Pulmonary artery endothelial cell (primary cell): ENCODE measurements at regions not wholly inside any gene's neighbourhood (a gene's known extent, or its start where the extent isn't known, plus 50 kb on each side); places are given as distances from the start of the nearest gene placed in this dataset.
"Not testable (repeated sequence)": the region's sequence is repeated elsewhere in the genome, so short reads cannot be mapped to it uniquely, and the experiment has no call there.

Experiments used
- DNase-seq: peaks from one replicate; pipeline ENCODE4 v3.0.0-alpha.2; 2011; ENCODE audit warnings: low read depth, low spot score

DNA sequence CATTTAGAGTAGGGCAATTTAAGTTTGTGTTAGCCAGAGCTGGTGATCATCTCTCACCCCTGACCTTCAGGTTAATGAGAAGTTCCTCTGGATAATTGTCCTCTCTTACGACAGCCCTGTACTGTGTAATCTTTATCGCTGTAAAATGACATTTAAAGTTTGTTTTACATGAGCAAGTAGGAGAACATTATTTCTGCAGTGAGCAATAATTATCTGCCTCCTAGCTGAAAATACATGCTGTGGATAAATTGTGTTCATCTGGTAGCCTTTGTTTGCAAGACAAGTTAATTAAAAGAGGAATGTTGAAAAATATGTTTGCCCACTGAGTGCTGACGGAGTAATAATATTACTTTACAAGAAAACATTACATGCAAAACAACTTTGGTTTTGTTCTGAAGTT lies 1083.8 kb upstream of the NUDT12 start:
- no peak for DNase-seq

DNA sequence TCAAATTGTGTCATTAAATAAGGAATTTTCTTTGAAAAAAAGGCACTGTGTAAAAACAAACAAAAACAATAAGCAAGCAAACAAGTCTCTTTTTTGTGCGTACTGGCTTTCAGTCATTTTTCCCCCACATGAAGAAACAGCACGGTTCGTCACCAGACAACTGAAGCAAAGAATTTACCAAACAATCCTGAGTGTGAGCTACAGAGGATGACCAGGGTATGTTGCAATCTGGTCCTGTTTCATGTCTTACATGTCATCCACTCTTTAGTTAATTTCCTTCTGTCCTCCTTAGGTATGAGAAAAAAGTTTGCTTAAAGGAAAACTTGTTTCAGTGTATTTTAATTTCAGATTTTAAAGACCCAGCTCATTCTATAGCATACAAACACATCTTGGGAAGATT lies 1080.7 kb upstream of the NUDT12 start:
- DNase-seq = no peak

DNA sequence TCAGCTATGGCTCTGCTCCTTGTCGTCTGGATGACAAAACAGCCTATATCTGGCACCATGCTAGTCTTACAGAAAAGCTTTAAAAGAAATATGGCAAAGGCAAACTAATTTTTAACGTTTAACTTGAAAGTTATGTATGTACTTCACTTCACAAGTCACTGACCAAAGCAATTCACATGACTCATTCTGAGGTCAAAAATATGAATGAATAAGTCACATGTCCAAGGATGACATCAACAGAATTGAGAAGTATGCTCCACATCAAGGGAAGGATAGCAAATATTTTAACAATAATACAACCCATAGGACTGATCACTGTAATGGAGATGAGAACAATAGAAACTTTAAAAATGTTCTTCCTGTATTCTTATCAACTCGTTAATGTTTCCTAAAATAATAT lies 1072.6 kb upstream of the NUDT12 start:
- DNase-seq = no peak

DNA sequence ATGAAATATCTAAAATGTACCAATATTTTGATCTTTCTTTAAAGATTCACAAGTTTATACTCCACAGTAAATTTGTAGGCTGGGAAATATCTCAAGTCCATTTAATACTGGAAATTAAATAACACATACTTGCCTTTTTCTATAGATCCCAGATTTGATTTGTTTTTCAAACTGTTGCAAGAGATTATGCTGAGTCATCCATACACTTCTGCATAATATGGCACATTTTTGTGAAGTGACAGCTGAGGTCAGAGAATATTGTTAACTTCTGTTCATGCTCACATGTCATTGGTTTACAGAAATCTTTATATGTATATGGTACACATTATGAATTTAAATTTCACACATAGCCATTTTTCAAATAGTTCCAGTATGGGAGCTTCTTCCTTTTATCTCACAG lies 1066.3 kb upstream of the NUDT12 start:
- DNase-seq = no peak

DNA sequence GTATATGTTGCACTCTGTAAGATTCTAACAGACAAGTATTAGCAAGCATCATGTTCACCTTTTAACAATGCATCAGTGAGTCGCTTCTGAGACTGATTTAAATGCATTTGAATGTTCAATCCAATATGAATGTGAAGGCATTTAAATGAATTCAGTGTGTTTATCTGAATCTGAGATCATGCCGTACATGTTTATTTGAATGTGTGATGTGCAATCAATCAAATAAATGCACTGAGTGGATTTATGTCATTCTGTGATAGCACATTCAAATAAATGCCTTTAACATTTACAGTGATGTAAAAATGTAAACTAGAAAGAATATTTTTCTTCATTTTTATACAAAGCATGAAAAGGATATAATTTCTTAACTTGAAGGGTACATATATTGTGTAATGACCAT lies 1063.5 kb upstream of the NUDT12 start:
- DNase-seq = no peak

DNA sequence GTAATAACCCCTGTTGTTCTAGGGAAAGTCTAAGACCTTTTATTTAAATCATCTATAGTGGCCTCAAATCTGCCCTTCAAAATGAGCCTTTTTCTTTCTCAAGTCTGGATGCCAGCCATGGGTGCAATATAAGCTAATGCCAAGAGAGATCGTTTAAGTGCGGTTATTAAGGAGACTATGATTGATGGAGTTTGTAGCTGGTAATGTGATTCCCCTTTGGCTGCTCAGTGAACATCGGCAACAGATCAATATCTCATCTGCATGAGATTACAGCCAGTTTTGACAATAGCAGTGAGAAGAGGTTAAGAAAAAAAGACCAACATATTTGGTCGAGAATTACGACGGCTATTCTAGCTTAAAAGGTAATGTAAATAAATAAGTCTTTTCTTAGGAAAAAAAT lies 1049.4 kb upstream of the NUDT12 start:
- no peak for DNase-seq

DNA sequence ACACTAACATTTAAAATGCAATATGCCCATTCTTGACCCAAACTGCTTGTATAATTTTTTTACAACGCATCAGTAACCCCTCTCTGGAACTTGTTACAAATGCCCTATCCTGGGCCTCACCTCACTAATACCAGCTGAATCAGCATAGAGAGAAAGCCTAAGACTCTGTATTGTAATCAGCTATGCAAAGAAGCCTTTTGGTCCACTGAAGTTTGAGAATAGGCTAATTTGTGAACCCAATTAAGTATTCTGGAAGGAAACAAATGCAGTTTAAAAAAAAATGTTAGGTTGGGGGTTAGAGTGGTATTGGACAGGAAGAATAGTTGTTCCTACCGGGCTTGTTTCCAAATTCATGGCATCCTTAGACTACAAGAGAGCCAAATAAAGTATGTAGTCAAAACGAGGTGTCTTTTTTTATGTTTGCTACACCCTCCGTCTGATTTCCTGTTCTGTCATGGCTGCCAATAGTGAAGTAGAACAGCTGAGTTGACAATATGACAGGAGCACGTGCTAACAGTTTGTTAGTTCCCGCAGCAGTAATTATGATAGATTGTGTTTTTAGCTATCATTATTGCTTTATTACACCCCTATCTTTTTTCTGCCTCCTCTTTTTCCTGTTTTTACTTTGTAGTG lies 1048.7 kb upstream of the NUDT12 start:
- no peak for DNase-seq

DNA sequence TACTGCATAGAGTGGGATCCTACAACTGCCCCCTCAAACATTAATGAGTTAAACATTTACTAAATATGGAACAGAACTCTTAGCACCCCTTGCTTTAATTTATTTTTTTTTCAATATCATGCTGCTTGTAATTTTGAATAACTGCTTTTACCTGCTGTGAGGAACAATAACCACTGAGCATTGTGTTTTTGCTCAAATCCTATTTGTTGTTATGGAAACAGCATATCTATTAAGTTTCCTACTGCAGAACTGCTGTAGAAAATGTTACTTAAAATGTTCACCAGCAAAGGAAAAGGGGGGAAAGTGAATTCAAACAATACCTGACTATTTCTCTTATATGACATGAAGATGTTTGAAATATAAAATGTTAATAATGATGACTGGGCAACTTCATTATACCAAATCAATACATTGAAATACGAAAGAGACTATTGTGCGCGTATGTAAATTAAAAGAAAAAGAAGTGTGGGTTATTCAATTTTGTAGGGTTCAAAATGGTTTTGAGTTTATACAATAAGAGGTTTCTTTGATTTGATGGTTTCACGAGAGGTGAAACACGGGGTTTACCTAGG lies 1043.8 kb upstream of the NUDT12 start:
- DNase-seq = no peak

DNA sequence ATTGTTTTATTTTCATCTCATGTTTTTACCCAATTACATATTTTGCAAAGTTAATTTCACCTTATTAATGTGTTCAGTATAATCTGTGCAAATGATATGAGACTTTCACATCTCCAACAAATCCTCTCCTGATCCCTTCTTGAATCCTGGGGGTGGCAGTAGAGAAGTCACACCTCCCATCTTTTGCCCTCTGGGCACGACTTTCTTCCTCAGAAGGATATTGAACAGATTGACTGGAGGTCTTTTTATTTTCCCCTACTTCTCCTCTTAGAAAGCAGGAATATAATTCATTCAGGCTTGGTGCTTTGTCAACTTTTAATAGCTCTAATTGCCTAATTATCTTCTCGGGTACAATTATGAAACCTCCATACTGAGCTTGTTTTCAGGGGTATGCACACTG lies 1037.1 kb upstream of the NUDT12 start:
- DNase-seq = no peak

DNA sequence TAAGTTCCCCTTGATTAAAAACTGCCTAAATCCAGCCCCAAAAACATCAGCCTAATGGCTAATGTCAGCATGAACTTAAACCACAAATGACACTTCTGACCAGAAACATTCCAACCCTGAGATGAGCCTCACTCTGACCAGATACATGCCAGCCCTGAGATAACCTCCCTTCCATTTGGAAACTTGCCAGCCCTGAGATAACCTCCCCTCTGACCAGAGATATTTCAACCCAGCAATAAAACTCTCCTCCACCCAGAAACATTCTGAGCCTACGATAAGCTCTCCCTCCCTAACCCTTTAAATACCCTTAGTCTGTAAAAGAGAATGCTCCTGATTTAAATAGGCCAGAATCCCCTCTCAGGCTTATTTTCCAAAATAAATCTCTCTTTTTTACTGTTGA lies 1035.7 kb upstream of the NUDT12 start:
- no peak for DNase-seq

DNA sequence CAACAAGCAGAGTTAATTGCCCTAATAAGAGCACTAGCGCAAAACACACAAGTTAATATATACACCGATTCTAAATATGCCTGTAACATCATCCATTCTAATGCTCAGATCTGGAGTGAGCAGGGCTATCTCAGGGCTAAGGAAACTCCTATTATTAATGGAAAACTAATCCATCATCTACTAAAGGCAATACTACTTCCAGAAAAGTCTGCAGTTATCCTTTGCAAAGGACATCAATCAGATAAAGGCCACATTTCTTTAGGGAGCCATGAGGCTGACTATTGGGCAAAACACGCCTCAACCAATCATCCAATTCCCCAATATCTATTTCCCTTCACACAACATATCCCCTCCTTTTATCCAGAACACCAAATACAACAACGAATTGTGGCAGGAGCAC lies 1032.3 kb upstream of the NUDT12 start:
- no peak for DNase-seq

DNA sequence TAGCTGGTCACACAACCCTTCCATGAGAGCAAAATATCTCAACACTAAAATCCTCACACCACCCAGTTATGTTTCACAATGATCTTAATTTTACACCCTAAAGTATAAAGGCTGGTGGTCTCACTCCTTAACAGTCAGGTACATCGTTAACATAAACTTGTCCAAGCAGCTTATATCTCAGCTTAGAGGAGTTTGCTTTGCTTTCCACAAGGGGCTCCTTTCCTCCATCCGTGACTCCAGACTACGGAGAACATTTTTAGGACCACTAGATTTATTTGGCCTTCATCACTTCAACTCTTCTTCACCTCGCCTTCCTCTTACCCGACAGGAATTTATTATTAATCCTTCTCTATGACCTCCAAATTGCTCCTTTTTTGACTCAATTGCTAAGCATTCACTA lies 1014.1 kb upstream of the NUDT12 start:
- no peak for DNase-seq

DNA sequence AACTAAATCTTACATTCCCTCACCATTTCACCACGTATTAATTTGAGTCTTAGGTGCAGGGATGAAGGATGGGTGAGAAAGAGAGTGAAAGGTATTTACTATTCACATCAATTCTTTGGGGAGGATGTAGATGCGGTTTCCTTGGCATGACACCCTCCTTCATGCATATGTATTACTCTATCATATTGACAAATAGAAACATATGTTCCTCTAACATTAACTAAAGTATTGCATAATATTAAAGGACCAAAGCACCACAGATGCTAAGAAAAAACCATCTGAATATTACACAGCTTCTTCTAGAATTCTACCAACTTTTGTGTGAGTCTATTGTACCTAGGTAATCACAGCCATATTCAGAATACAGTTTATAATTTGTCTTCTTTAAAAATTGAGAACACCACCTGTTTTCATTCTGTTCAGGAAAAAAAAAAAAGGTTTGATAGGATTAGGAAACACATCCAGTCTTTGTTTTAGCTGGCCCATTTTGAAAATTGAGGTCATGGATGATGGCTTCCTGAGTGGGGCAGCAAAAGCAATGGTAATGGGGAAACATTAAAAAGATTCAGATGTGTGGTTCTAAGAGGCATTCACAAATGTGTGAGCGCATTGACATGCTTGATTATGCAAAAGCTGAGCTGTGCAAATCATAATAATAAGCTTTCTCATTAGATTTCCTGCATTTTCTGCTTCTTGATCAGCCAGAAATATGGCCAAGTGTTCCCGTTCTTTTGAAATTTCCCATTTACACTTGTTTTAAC lies 1011.5 kb upstream of the NUDT12 start:
- no peak for DNase-seq

DNA sequence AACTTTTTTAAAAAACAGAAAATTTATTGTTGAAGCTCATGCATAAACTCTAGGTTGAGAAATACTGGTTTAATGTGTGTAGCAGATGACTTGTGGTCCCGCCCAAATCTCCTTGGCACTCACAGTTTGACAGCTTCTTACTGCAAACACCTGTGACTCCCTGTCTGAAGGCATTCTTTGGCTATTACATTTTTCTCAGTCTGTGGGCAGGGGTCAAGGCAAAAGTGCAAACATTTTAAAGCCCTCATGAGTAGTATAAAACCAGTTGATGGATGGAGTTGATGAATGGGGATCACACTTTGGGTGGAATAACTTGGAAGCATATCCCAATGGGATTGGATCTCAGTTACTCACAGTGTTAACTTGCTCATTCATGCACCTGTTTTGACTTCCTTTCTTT lies 1007.0 kb upstream of the NUDT12 start:
- DNase-seq = no peak

DNA sequence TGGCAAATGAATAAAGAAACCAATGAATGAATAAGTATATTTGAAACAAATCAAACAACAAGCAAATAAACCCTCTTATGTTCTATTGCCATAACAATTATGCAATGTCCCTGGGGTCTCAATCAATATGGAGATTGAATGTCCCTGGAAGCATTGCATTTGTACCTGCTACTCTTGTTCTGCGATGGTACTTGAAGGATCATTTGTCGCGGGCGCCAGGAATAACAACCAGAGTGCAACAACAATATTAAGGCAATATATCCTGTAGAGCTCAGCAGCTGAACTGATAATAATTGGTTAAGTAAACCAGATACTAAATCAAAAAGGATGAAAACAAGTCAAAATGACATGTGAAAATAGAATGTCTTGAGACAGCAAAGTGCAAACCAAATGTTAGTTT lies 1001.9 kb upstream of the NUDT12 start:
- DNase-seq = no peak

DNA sequence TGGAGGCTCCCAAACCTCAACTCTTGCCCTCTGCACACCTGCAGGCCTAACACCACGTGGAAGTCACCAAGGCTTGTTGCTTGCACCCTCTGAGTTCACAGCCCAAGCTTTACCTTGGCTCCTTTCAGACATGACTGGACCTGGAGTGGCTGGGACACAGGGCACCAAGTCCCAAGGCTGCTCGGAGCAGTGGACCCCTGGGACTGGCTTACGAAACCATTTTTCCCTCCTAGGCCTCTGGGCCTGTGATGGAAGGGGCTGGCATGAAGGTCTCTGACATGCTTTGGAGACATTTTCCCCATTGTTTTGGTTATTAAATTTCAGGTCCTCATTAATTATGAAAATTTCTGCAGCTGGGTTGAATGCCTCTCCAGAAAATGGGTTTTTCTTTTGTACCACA lies 994.4 kb upstream of the NUDT12 start:
- no peak for DNase-seq

DNA sequence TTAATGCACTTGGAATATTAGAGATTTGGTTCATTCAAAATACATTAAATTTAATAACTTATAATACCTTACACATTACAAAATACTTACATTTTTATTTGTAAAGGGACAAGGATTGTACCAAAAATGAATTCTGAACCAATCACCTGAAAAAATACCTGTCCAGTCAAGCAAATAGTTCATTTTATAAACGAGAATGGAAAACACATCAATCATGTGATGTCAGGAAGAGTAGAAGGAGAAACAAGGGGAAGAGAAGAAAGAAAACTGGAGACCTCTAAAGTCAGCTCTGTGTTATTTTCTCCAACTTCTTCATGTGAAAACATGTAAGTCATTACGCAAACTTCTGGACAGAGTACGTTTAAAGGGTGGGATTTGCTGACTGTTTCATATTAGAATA lies 989.0 kb upstream of the NUDT12 start:
- DNase-seq = no peak

DNA sequence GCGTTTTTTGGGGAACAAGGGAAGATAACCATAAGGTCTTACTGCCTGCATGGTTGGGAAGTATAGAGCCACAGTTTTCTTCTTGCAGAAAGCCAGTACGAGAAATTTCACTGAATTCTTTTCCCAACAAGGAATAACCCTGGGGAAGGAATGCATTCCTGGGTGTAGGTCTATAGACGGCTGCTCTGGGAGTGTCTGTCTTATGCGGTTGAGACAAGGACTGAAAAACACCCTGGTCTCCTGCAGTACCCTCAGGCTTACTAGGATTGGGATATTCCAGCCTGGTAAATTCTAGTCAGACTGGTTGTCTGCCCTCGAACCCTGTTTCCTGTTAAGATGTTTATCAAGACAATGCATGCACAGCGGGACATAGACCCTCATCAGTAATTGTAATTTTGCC lies 984.3 kb upstream of the NUDT12 start:
- not testable (repeated sequence) for DNase-seq

DNA sequence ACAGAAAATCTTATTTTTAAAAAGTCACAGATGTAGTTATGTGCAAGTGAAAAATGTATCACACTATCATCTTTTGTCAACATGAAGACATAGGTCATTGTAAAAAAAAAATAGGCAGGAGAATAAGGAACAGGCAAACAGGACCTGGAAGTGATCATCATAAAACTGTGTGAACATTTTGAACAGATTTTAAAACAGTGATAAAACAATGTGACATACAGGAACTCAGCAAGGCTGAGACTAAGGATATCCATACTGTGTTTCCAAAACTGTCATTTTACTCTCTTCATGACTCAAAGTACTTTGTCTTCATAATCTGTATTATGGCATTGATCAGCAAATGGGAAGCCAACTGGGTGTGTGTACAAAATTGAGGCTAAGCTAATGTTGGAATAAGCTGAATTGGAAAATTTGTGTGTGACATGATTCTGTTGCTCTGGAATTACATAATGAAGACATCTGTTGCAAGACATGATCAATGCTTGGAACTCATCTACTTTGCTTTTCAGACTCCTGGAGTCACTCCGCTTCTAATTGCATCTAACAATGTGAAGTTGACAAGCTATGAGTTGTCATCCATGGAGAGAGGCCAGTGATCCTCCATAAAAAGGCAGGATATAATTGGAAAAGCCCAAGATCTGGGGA lies 978.7 kb upstream of the NUDT12 start:
- no peak for DNase-seq

DNA sequence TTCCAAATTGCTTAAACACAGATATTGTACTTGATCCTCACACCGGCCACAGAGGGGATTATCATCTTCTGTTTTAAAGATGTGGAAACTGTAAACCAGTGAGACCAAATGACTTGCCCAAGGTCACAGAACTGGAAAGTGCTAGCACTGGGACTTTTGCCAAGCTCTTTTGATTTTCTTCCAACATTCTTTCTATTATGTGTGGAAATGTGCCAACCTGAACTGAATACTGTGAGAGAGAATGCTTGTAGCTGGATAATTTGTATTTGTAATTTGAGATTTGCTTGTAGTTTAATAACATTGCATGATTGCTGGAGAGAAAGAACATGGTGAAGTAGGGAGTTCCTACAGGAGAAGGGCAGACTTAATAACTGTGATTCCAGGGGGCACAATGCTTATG lies 977.9 kb upstream of the NUDT12 start:
- DNase-seq = no peak

DNA sequence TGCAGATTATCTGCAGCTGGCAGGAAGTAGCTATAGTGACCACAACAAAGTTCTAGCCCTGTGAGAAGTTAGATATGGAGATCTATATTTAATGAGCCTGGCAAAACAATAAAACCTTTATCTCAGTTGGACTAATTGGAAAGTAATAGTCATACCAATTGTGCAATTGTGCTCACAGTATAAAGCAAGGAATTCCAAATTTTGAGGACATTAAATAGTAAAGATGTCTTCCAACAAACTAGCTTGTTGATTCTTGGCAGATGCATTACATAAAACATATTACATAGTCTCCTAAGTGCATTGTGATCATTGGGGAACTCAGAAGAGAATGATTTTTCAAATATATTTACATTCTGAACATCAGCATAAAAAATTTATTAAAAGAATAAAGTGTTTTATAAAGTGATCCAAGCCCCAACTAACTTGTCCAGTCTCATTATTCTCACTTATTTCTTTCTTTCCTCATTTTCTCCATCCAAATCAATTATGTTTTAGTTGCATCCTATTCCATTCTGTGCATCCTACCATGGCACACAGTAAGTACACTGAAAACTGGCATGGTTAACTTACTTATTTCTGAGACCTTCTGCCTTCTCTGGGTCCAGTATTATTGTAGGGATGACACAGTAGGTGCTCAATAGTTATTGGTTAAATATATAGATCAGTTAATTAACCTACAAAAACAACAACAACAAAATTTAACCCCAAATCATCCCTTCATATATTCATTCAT lies 977.2 kb upstream of the NUDT12 start:
- DNase-seq = no peak

DNA sequence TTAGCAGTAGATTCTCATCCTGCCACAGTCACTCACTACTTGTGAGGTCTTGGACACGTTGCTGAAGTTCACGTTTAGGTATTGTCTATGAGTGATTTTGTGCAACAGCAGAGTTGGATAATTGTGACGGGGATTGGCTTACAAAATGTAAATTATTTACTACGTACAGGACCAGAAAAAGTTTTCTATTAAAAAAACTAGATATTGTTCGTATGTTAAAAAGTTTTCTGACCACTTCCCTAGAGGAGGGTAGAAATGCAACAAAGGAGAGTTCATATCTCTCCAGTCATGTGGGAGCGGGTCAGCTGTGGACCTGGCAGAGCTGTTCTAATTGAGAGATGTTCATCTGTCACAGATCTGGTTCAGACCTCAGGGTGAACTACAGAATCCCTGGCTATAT lies 976.1 kb upstream of the NUDT12 start:
- DNase-seq = no peak
